ENCODE measurements at regions not wholly inside any gene's neighbourhood (a gene's known extent, or its start where the extent isn't known, plus 50 kb on each side); places are given as distances from the start of the nearest gene placed in this dataset.
A peak's percentile ranks its signal among the peaks of the same experiment; 100 is the strongest.

DNA sequence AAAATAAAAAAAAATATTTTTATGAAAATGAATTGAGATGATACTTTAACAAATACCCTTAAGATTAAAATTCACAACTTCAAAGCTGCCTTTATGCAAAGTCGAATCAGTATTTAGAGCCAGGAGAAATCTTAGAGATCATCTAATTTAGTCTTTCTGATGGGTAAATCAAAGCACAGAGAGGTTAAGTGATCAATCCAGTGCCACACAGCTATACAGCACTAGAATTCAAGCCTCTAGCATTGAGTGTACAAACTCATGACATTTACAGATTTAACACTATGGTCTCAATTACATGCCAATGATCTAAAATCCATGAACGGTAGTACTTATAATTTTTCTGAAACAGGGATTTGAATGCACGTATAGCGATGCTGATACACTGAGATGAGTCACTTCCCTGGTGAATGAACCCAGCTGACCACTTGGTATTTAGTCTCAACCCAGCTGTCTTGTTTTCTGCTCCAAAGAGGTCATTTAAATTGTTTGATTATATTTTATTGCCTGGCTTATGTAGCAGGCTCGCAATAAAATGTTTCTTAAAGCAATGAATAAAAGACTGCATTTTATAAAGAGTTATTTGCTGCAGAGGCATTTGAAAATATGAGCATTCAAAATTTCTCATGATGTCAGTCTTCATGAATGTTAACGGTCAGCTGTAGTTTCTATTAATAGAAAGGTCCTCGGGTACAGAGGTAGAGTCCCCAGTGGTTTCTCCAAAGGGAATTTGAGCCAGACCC lies 152.4 kb upstream of the PRICKLE1 start:
- H3K27ac ChIP-seq (ENCODE audit: low read depth in 1 of 2, low read length in 1 of 2) = peak overlapping the region in 1 of 2 donors; percentile 87
- H3K4me3 ChIP-seq = no peak overlapping the region
- TF ChIP-seq, protein P1, sequence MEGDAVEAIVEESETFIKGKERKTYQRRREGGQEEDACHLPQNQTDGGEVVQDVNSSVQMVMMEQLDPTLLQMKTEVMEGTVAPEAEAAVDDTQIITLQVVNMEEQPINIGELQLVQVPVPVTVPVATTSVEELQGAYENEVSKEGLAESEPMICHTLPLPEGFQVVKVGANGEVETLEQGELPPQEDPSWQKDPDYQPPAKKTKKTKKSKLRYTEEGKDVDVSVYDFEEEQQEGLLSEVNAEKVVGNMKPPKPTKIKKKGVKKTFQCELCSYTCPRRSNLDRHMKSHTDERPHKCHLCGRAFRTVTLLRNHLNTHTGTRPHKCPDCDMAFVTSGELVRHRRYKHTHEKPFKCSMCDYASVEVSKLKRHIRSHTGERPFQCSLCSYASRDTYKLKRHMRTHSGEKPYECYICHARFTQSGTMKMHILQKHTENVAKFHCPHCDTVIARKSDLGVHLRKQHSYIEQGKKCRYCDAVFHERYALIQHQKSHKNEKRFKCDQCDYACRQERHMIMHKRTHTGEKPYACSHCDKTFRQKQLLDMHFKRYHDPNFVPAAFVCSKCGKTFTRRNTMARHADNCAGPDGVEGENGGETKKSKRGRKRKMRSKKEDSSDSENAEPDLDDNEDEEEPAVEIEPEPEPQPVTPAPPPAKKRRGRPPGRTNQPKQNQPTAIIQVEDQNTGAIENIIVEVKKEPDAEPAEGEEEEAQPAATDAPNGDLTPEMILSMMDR (IDR thresholded peaks at IDR 0.05; ENCODE audit: control extremely low read depth, extremely low read depth) = no peak
- H3K9me3 ChIP-seq (ENCODE audit: control insufficient read depth in 4 of 4, insufficient read depth in 3 of 4, low read length in 3 of 4) = peaks cover 0 to 7% (median 2%) of the 10 kb centered on the region in 4 donors
- ATAC-seq (ENCODE audit: insufficient read depth, low FRiP score) = no peak
- no peaks in the 10 kb centered on the region for H3K36me3 ChIP-seq (ENCODE audit: control insufficient read depth in 4 of 4, insufficient read depth in 4 of 4, low read length in 4 of 4)
- H3K4me1 ChIP-seq (ENCODE audit: control insufficient read depth in 5 of 5, insufficient read depth in 5 of 5, low read length in 5 of 5) = peaks cover 0 to 38% (median 9%) of the 10 kb centered on the region in 5 donors
- H3K9ac ChIP-seq (ENCODE audit: insufficient read depth in 1 of 2, low read length in 2 of 2) = no peak overlapping the region
- peak in 2 of 3 donors; percentile 38 for DNase-seq
- H3K27me3 ChIP-seq (ENCODE audit: control insufficient read depth in 3 of 3, insufficient read depth in 3 of 3, low read length in 2 of 3) = no peaks in the 10 kb centered on the region
- 59 to 79% methylated on average over 7 of the region's 7 CpGs for WGBS, 2 donors

DNA sequence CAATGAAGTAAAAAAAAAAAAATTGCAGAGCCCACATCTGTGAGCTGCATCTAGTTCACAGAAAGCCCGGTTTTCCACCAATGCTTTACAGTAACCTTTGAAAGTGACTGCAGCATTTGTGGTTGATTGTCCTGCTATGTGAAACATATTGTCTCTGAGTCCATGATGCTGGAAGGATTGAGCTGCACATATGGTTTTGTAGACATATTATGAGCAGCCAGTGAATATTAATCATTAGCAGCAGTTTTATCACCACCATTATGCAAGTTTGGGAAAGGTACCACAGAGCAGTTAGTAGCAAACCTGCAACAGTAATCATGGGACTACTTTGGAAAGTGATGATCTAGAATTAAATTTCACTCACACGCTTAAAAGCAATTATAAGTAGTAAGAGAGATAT lies 151.5 kb upstream of the PRICKLE1 start:
- Histone ChIP-seq H3K27me3 (ENCODE audit: control insufficient read depth in 3 of 3, insufficient read depth in 3 of 3, low read length in 2 of 3) (no peaks in the 10 kb centered on the region), H3K9ac (ENCODE audit: insufficient read depth in 1 of 2, low read length in 2 of 2) (no peak overlapping the region), H3K27ac (ENCODE audit: low read depth in 1 of 2, low read length in 1 of 2) (no peak overlapping the region), H3K36me3 (ENCODE audit: control insufficient read depth in 4 of 4, insufficient read depth in 4 of 4, low read length in 4 of 4) (no peaks in the 10 kb centered on the region), H3K4me3 (no peak overlapping the region), H3K9me3 (ENCODE audit: control insufficient read depth in 4 of 4, insufficient read depth in 3 of 4, low read length in 3 of 4) (peaks cover 0 to 4% (median 0%) of the 10 kb centered on the region in 4 donors), H3K4me1 (ENCODE audit: control insufficient read depth in 5 of 5, insufficient read depth in 5 of 5, low read length in 5 of 5) (peaks cover 2 to 46% (median 9%) of the 10 kb centered on the region in 5 donors)
- DNase-seq (no peak), ATAC-seq (ENCODE audit: insufficient read depth, low FRiP score) (no peak)
- TF ChIP-seq, protein P1 (IDR thresholded peaks at IDR 0.05; ENCODE audit: control extremely low read depth, extremely low read depth) = no peak
- WGBS, 2 donors = 89 to 91% methylated on average over 2 of the region's 2 CpGs

DNA sequence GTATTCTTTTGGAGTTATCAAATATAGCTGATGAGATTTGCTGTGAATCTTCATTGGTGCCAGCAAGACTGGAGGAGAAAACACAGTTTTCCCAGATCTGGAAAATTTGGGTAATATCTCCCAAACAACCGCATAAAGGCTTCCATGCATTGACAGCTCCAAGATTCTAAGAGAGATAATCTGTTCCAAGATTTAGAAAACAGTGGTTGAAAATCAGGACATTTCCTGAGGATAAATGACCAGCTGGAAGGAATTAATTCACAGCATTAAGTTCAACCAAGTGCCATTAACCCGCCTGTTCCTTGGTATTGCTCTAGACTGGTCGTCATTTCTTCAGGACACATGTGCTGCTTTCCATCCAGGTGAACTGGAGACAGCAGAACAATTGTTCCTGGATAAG lies 147.9 kb upstream of the PRICKLE1 start:
- no peak overlapping the region for H3K27ac ChIP-seq (ENCODE audit: low read depth in 1 of 2, low read length in 1 of 2)
- H3K27me3 ChIP-seq (ENCODE audit: control insufficient read depth in 3 of 3, insufficient read depth in 3 of 3, low read length in 2 of 3) = no peaks in the 10 kb centered on the region
- no peak overlapping the region for H3K9ac ChIP-seq (ENCODE audit: insufficient read depth in 1 of 2, low read length in 2 of 2)
- TF ChIP-seq, protein P1 (IDR thresholded peaks at IDR 0.05; ENCODE audit: control extremely low read depth, extremely low read depth) = no peak
- ATAC-seq (ENCODE audit: insufficient read depth, low FRiP score) (no peak), DNase-seq (no peak)
- no peaks in the 10 kb centered on the region for H3K36me3 ChIP-seq (ENCODE audit: control insufficient read depth in 4 of 4, insufficient read depth in 4 of 4, low read length in 4 of 4)
- no peaks in the 10 kb centered on the region for H3K9me3 ChIP-seq (ENCODE audit: control insufficient read depth in 4 of 4, insufficient read depth in 3 of 4, low read length in 3 of 4)
- H3K4me1 ChIP-seq (ENCODE audit: control insufficient read depth in 5 of 5, insufficient read depth in 5 of 5, low read length in 5 of 5) = peaks cover 1 to 33% (median 9%) of the 10 kb centered on the region in 5 donors
- 85 to 94% methylated on average over 3 of the region's 3 CpGs for WGBS, 2 donors
- H3K4me3 ChIP-seq = no peak overlapping the region

Measured in lung (tissue), 11 donors.